Skeletal muscle satellite cell (primary cell): ENCODE measurements at regions not wholly inside any gene's neighbourhood (a gene's known extent, or its start where the extent isn't known, plus 50 kb on each side); places are given as distances from the start of the nearest gene placed in this dataset.

Experiments
- H3K27me3 ChIP-seq: 2 replicates; pipeline ENCODE4 v1.7.0; 2013; ENCODE audit warnings: low read length; ENCODE audit not compliant: control insufficient read depth, insufficient read depth
- H3K36me3 ChIP-seq: 2 replicates; pipeline ENCODE4 v1.7.0; 2013; ENCODE audit warnings: mild to moderate bottlenecking, control low read depth, low read length; ENCODE audit not compliant: insufficient read depth
- H3K4me1 ChIP-seq: 2 replicates; pipeline ENCODE4 v1.7.0; 2013; ENCODE audit warnings: low read length; ENCODE audit not compliant: control insufficient read depth, insufficient read depth
- H3K4me2 ChIP-seq: 2 replicates; pipeline ENCODE4 v1.7.0; 2013; ENCODE audit warnings: mild to moderate bottlenecking, low read length
- H3K4me3 ChIP-seq: 2 replicates; pipeline ENCODE4 v1.7.0; 2013; ENCODE audit warnings: low read length
- H3K9ac ChIP-seq: 2 replicates; pipeline ENCODE4 v1.7.0; 2013; ENCODE audit warnings: mild to moderate bottlenecking, low read depth, low read length, moderate library complexity
- H3K9me3 ChIP-seq: replicated peaks from 2 replicates; pipeline ENCODE4 v1.7.0; 2013; ENCODE audit warnings: mild to moderate bottlenecking, control low read depth, low read length

- Histone ChIP-seq H3K4me3 (no peak overlapping the region), H3K27me3 (peaks cover 12% of the 10 kb centered on the region), H3K36me3 (no peaks in the 10 kb centered on the region), H3K9ac (no peak overlapping the region), H3K4me1 (peaks cover 3% of the 10 kb centered on the region), H3K9me3 (no peaks in the 10 kb centered on the region), H3K4me2 (no peak overlapping the region)
Measured at GRCh38 chr13:44195245-44195644, 178.4 kb upstream of the SERP2 start.

- no peak overlapping the region for H3K4me3 ChIP-seq
- no peaks in the 10 kb centered on the region for H3K9me3 ChIP-seq
- H3K9ac ChIP-seq: no peak overlapping the region
- no peak overlapping the region for H3K4me2 ChIP-seq
- no peaks in the 10 kb centered on the region for H3K36me3 ChIP-seq
- H3K27me3 ChIP-seq: peaks cover 12% of the 10 kb centered on the region
- H3K4me1 ChIP-seq: peaks cover 3% of the 10 kb centered on the region
Measured at GRCh38 chr13:44196196-44196751, 177.3 kb upstream of the SERP2 start.

- H3K9ac ChIP-seq: no peak overlapping the region
- no peaks in the 10 kb centered on the region for H3K9me3 ChIP-seq
- H3K4me3 ChIP-seq: no peak overlapping the region
Measured at GRCh38 chr13:44197791-44198770, 175.5 kb upstream of the SERP2 start.

GRCh38 chr13:44198826-44199225, 174.8 kb upstream of the SERP2 start:
- H3K9me3 ChIP-seq: no peaks in the 10 kb centered on the region
- no peak overlapping the region for H3K4me2 ChIP-seq
- H3K27me3 ChIP-seq: peaks cover 12% of the 10 kb centered on the region
- no peaks in the 10 kb centered on the region for H3K36me3 ChIP-seq
- H3K4me3 ChIP-seq: no peak overlapping the region
- no peak overlapping the region for H3K9ac ChIP-seq
- H3K4me1 ChIP-seq: no peaks in the 10 kb centered on the region

More at GRCh38 chr13:44197791-44198770, 175.5 kb upstream of the SERP2 start:
- Histone ChIP-seq H3K4me2 (no peak overlapping the region), H3K4me1 (no peaks in the 10 kb centered on the region), H3K27me3 (peaks cover 12% of the 10 kb centered on the region), H3K36me3 (no peaks in the 10 kb centered on the region)

GRCh38 chr13:44199627-44200207, 173.9 kb upstream of the SERP2 start:
- H3K36me3 ChIP-seq: no peaks in the 10 kb centered on the region
- H3K4me3 ChIP-seq: no peak overlapping the region
- peaks cover 12% of the 10 kb centered on the region for H3K27me3 ChIP-seq
- no peaks in the 10 kb centered on the region for H3K9me3 ChIP-seq
- H3K9ac ChIP-seq: no peak overlapping the region
- no peaks in the 10 kb centered on the region for H3K4me1 ChIP-seq
- no peak overlapping the region for H3K4me2 ChIP-seq

- H3K36me3 ChIP-seq: no peaks in the 10 kb centered on the region
- peaks cover 17% of the 10 kb centered on the region for H3K27me3 ChIP-seq
- H3K9me3 ChIP-seq: no peaks in the 10 kb centered on the region
- no peak overlapping the region for H3K4me3 ChIP-seq
- no peaks in the 10 kb centered on the region for H3K4me1 ChIP-seq
- no peak overlapping the region for H3K4me2 ChIP-seq
- no peak overlapping the region for H3K9ac ChIP-seq
Measured at GRCh38 chr13:44206434-44206833, 167.2 kb upstream of the SERP2 start.

- Histone ChIP-seq H3K9ac (no peak overlapping the region), H3K36me3 (no peaks in the 10 kb centered on the region), H3K27me3 (peaks cover 27% of the 10 kb centered on the region), H3K4me1 (no peaks in the 10 kb centered on the region), H3K4me3 (no peak overlapping the region), H3K9me3 (no peaks in the 10 kb centered on the region), H3K4me2 (no peak overlapping the region)
Measured at GRCh38 chr13:44207476-44207875, 166.1 kb upstream of the SERP2 start.

- Histone ChIP-seq H3K27me3 (peaks cover 39% of the 10 kb centered on the region), H3K36me3 (no peaks in the 10 kb centered on the region), H3K9me3 (no peaks in the 10 kb centered on the region), H3K4me3 (no peak overlapping the region), H3K9ac (no peak overlapping the region), H3K4me1 (no peaks in the 10 kb centered on the region), H3K4me2 (no peak overlapping the region)
Measured at GRCh38 chr13:44210525-44210924, 163.1 kb upstream of the SERP2 start.

- H3K27me3 ChIP-seq: peaks cover 39% of the 10 kb centered on the region
- no peak overlapping the region for H3K4me2 ChIP-seq
- H3K4me1 ChIP-seq: no peaks in the 10 kb centered on the region
- no peak overlapping the region for H3K4me3 ChIP-seq
- H3K9ac ChIP-seq: no peak overlapping the region
- H3K9me3 ChIP-seq: no peaks in the 10 kb centered on the region
- H3K36me3 ChIP-seq: no peaks in the 10 kb centered on the region
Measured at GRCh38 chr13:44211286-44211685, 162.3 kb upstream of the SERP2 start.

- no peaks in the 10 kb centered on the region for H3K9me3 ChIP-seq
- H3K36me3 ChIP-seq: no peaks in the 10 kb centered on the region
Measured at GRCh38 chr13:44211704-44212346, 161.8 kb upstream of the SERP2 start.

GRCh38 chr13:44212633-44213396, 160.8 kb upstream of the SERP2 start:
- peaks cover 39% of the 10 kb centered on the region for H3K27me3 ChIP-seq
- no peak overlapping the region for H3K4me2 ChIP-seq
- H3K36me3 ChIP-seq: no peaks in the 10 kb centered on the region
- H3K9me3 ChIP-seq: no peaks in the 10 kb centered on the region
- H3K9ac ChIP-seq: no peak overlapping the region
- no peak overlapping the region for H3K4me3 ChIP-seq
- no peaks in the 10 kb centered on the region for H3K4me1 ChIP-seq

More at GRCh38 chr13:44211704-44212346, 161.8 kb upstream of the SERP2 start:
- Histone ChIP-seq H3K4me1 (no peaks in the 10 kb centered on the region), H3K4me2 (no peak overlapping the region), H3K9ac (no peak overlapping the region), H3K27me3 (peaks cover 39% of the 10 kb centered on the region), H3K4me3 (no peak overlapping the region)
